ENCODE measurements at regions not wholly inside any gene's neighbourhood (a gene's known extent, or its start where the extent isn't known, plus 50 kb on each side); places are given as distances from the start of the nearest gene placed in this dataset.

DNA sequence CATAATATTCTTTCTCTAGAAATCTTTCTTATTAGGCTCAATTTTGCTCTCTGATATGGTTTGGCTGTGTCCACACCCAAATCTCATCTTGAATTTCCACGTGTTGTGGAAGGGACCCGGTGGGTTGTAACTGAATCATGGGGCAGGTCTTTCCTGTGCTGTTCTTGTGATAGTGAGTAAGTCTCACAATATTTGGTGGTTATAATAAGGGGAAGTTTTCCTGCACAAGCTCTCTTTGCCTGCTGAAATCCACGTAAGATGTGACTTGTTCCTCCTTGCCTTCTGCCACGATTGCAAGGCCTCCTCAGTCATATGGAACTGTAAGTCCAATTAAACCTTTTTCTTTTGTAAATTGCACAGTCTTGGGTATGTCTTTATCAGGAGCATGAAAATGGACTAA, 73.8 kb downstream of the CAVIN2 start:
- Histone ChIP-seq H3K36me3 (no peaks in the 10 kb centered on the region), H3K27me3 (no peaks in the 10 kb centered on the region), H3K9me3 (no peaks in the 10 kb centered on the region; the same call in 1 of the 2 replicates), H3K4me3 (no peak overlapping the region)
- no peak for DNase-seq

DNA sequence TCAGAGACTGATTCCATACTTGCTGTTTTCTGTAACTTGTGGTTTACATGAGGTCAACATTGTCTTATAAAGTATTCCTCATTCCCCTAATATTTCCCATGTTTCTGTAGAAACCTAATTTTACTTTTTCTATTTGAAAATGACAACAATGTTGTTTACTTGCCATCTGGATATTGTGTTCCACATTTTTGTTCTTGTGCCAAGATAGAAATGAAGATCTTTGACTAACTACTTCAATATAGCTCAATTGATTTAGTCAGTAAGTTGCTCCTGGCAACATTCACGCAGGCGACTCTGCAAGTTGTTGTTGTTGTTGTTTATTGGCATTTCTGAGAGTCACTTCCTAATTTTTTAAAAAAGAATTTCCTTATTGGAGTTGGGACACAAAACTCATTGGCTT, 69.5 kb downstream of the CAVIN2 start:
- Histone ChIP-seq H3K4me3 (no peak overlapping the region), H3K9me3 (no peaks in the 10 kb centered on the region; the same call in 1 of the 2 replicates), H3K27me3 (no peaks in the 10 kb centered on the region), H3K36me3 (no peaks in the 10 kb centered on the region)
- no peak for DNase-seq

DNA sequence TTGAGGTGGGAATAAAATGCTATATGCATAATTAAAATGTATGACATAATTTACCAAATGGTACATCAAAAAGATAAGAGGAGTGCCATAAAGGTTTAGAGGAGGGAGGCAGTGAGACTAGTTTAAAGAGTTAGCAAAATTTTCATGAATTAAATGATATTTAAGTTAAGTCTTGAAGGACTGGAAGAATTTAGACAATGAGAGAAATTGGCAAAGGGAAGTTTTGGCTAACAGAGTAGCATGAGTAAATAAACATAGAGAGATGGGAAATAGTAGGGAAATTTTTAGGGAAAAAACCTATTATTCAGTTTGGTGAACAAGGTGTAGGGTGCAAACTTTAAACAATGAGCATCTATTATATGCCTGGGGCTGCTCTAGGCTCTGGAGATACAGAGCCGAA, 68.8 kb downstream of the CAVIN2 start:
- H3K27me3 ChIP-seq = 0 out of 2 replicates have a peak, but pooled peaks cover under 1% of the 10 kb centered on the region
- H3K9me3 ChIP-seq = no peaks in the 10 kb centered on the region; the same call in 1 of the 2 replicates
- DNase-seq = no peak
- H3K4me3 ChIP-seq = no peak overlapping the region
- H3K36me3 ChIP-seq = no peaks in the 10 kb centered on the region

DNA sequence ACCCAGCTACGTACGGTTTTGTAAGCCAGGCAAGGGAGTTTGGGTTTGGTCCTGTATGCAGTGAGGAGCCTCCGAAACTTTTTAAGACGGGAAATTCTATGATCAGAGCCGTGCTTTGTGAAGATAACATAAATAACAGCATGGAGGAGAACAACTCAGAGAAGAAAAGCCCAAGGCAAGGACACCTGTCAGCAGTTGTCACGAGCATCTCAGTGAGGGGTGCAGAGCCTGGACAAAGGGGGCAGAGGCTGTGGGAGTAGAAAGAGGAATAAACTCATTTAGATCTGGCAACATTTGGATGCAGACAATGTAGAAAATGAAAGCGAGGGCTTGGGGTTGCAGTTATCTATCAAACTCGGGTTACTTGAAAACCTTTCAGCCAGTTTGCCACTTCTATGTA, 64.5 kb downstream of the CAVIN2 start:
- Histone ChIP-seq H3K4me3 (no peak overlapping the region), H3K9me3 (no peaks in the 10 kb centered on the region), H3K27me3 (0 out of 2 replicates have a peak, but pooled peaks cover 2% of the 10 kb centered on the region), H3K36me3 (no peaks in the 10 kb centered on the region)
- DNase-seq = no peak

DNA sequence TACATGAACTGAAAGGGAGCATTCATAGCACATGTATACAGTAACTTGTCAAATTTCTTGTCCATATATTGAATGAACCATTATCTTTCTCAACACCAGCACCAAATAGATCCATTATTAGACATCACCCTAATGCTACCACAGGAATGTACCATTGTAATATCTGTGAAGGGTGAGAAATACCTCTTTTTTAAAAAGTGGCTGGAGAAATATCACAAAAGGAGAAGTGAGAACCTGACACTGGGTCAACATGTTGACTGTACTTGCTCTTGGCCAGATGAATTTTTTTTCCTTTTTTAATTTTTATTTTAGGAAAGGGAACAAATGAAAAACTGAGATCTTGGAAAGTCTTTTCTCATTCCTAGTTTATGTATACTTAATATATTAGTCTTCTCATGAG, 63.5 kb downstream of the CAVIN2 start:
- no peak for DNase-seq
- no peaks in the 10 kb centered on the region for H3K36me3 ChIP-seq
- H3K4me3 ChIP-seq = no peak overlapping the region
- H3K9me3 ChIP-seq = no peaks in the 10 kb centered on the region
- H3K27me3 ChIP-seq = 0 out of 2 replicates have a peak, but pooled peaks cover 2% of the 10 kb centered on the region
